HG03469 (cell line): ENCODE measurements at regions not wholly inside any gene's neighbourhood (a gene's known extent, or its start where the extent isn't known, plus 50 kb on each side); places are given as distances from the start of the nearest gene placed in this dataset.

Experiments used
- ATAC-seq: cut with Tn5 transposase; IDR thresholded peaks from one replicate; pipeline ENCODE4 v1.9.1; 2021; ENCODE audit warnings: mild to moderate bottlenecking, moderate library complexity, moderate number of reproducible peaks; ENCODE audit not compliant: unreplicated experiment

GRCh38 chr11:79683930-79684329 is 243.1 kb upstream of the TENM4 start:
- no peak for ATAC-seq

- no peak for ATAC-seq
Observed at GRCh38 chr11:79678780-79679452, 238.1 kb upstream of the TENM4 start.

GRCh38 chr11:79676396-79676795 is 235.6 kb upstream of the TENM4 start:
- no peak for ATAC-seq

GRCh38 chr11:79675081-79675480 is 234.3 kb upstream of the TENM4 start:
- ATAC-seq = no peak

- no peak for ATAC-seq
Observed at GRCh38 chr11:79672786-79673185, 232.0 kb upstream of the TENM4 start.

- no peak for ATAC-seq
Observed at GRCh38 chr11:79671401-79671800, 230.6 kb upstream of the TENM4 start.

- ATAC-seq = no peak
Observed at GRCh38 chr11:79670882-79671281, 230.1 kb upstream of the TENM4 start.

- ATAC-seq = no peak
Observed at GRCh38 chr11:79668575-79668974, 227.7 kb upstream of the TENM4 start.

- ATAC-seq = no peak
Observed at GRCh38 chr11:79667380-79667779, 226.6 kb upstream of the TENM4 start.

- no peak for ATAC-seq
Observed at GRCh38 chr11:79663017-79663416, 222.2 kb upstream of the TENM4 start.

GRCh38 chr11:79661373-79661772 is 220.5 kb upstream of the TENM4 start:
- ATAC-seq = no peak

GRCh38 chr11:79648766-79649520 is 208.1 kb upstream of the TENM4 start:
- ATAC-seq = no peak

- ATAC-seq = no peak
Observed at GRCh38 chr11:79637219-79637618, 196.4 kb upstream of the TENM4 start.

- no peak for ATAC-seq
Observed at GRCh38 chr11:79634905-79635304, 194.1 kb upstream of the TENM4 start.

GRCh38 chr11:79627281-79627680 is 186.5 kb upstream of the TENM4 start:
- ATAC-seq = no peak

- ATAC-seq = no peak
Observed at GRCh38 chr11:79626135-79627075, 185.6 kb upstream of the TENM4 start.

GRCh38 chr11:79623375-79623774 is 182.5 kb upstream of the TENM4 start:
- ATAC-seq = no peak

- no peak for ATAC-seq
Observed at GRCh38 chr11:79617561-79617960, 176.7 kb upstream of the TENM4 start.

- ATAC-seq = no peak
Observed at GRCh38 chr11:79616392-79616851, 175.6 kb upstream of the TENM4 start.

GRCh38 chr11:79615425-79615824 is 174.6 kb upstream of the TENM4 start:
- no peak for ATAC-seq

GRCh38 chr11:79610678-79611077 is 169.8 kb upstream of the TENM4 start:
- no peak for ATAC-seq
